ENCODE measurements at regions not wholly inside any gene's neighbourhood (a gene's known extent, or its start where the extent isn't known, plus 50 kb on each side); places are given as distances from the start of the nearest gene placed in this dataset.

GRCh38 chr10:118838364-118838763 is 83.6 kb upstream of the CACUL1 start:
- DNase-seq, result no peak

GRCh38 chr10:118839348-118839747 is 84.6 kb upstream of the CACUL1 start:
- DNase-seq, result no peak

- no peak for DNase-seq
These were observed 85.5 kb upstream of the CACUL1 start for GRCh38 chr10:118840071-118840775.

- DNase-seq, result no peak
These were observed 86.2 kb upstream of the CACUL1 start for GRCh38 chr10:118840776-118841468.

GRCh38 chr10:118841881-118842605 is 87.3 kb upstream of the CACUL1 start:
- DNase-seq, result no peak

GRCh38 chr10:118842843-118843624 is 88.3 kb upstream of the CACUL1 start:
- DNase-seq, result no peak

- DNase-seq, result no peak
These were observed 89.0 kb upstream of the CACUL1 start for GRCh38 chr10:118843647-118844265.

GRCh38 chr10:118844731-118845521 is 90.2 kb upstream of the CACUL1 start:
- no peak for DNase-seq

GRCh38 chr10:118845776-118846175 is 91.0 kb upstream of the CACUL1 start:
- no peak for DNase-seq

GRCh38 chr10:118850418-118851061 is 95.8 kb upstream of the CACUL1 start:
- peak; percentile 60 for DNase-seq

- DNase-seq, result no peak
These were observed 96.6 kb upstream of the CACUL1 start for GRCh38 chr10:118851062-118852035.

GRCh38 chr10:118853916-118854315 is 99.1 kb upstream of the CACUL1 start:
- no peak for DNase-seq

GRCh38 chr10:118856106-118856505 is 101.3 kb upstream of the CACUL1 start:
- no peak for DNase-seq

GRCh38 chr10:118865998-118866693 is 111.4 kb upstream of the CACUL1 start:
- DNase-seq, result no peak

- DNase-seq, result no peak
These were observed 113.0 kb upstream of the CACUL1 start for GRCh38 chr10:118867768-118868167.

GRCh38 chr10:118868589-118868988 is 113.8 kb upstream of the CACUL1 start:
- DNase-seq, result no peak

- no peak for DNase-seq
These were observed 115.9 kb upstream of the CACUL1 start for GRCh38 chr10:118870467-118871243.

- no peak for DNase-seq
These were observed 116.6 kb upstream of the CACUL1 start for GRCh38 chr10:118871244-118871865.

Measured in RPMI8226 (cell line).